Body of pancreas (tissue), 1 donor: ENCODE measurements at regions not wholly inside any gene's neighbourhood (a gene's known extent, or its start where the extent isn't known, plus 50 kb on each side); places are given as distances from the start of the nearest gene placed in this dataset. TPM values are rescaled to one million over a fixed set of nuclear protein-coding genes. Genes with fewer than 3 reads are reported as not detected.

Source experiments
- small RNA-seq: library from RNA; depleted of rRNA; stranded (forward); fragments of <200 nt; gene quantifications from one replicate; pipeline ENCODE3, GENCODE V24; 2016

Small RNAs in the stretch of these regions (small RNA-seq; reads per million reads assigned to genes)
- gene AC137499.1: not detected
